ENCODE measurements at regions not wholly inside any gene's neighbourhood (a gene's known extent, or its start where the extent isn't known, plus 50 kb on each side); places are given as distances from the start of the nearest gene placed in this dataset.

DNA sequence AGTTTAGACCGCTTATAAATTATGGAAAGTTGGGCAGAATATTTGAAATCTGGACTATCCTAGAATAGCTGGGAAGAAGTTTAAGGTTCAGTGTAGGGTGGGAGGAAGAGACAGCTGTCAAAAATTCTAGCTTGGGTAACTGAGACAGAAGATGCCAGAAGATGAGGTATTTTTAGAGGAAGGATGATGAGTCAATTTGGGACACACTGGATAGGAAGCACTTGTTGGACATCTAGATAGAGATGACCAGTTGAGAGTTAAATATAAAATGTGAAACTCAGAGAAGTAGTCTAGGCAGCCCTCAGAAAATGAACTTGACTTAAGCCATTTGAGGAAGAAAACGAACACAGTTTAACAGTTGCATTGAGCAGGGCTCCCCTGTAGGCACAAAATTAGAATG, 137.9 kb upstream of the MAP9 start:
- DNase-seq (ENCODE audit: low spot score), result no peak

DNA sequence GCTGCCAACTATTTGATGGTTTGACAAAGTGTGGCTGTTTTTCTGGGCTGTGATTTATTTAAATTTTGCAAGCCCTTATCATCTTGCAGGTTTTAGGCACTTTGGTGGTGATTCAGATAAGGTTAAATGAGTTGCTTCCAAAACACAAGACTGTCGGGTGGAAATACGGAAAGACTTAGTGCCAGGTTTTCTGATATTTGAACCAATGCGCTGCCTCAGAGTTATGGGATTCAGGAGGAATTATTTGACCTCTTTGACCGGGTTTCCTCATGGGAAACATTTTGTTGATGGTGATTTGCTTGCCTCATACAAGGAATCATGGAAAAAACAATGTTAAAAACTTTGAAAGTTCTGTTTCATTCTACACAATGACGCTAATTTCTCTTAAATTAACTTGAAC, 136.1 kb upstream of the MAP9 start:
- DNase-seq (ENCODE audit: low spot score), result no peak

DNA sequence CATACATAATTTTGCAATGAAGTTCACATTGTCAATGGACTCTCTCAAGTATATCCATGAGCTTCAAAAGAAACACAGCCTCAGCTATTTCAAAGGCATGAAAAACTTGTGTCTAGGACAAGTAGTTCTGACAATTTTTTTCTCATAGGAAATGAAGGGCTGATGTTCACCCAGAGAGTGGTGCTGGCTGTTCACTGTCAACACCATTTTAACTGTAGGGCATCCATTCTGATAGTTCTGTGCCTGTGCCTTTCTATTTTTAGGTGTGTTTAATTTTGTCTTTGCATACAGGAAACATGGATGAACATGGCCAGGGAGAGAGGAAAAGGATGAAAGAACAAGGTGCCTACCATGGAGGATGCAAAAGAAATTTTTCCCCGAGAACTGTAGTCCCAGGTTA, 135.3 kb upstream of the MAP9 start:
- DNase-seq (ENCODE audit: low spot score), result no peak

DNA sequence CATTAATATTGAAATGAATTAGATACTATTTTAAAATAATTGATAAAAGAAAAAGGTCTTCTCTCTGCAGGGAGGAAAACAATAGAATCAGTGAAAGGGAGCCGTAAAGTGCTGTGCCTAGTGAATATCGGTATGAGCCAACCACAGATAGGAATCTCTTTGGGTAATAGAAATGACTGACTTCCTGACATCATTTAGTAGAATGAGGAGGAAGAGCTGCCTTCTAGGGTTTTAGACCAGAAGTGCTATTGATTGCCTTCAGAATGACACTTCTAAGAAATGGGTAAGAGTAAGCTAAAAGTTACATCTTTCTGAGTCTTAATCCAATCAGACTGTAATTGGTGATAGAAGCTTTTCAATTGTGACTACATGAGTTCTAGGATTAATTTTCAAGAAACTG, 134.0 kb upstream of the MAP9 start:
- DNase-seq (ENCODE audit: low spot score), result no peak

DNA sequence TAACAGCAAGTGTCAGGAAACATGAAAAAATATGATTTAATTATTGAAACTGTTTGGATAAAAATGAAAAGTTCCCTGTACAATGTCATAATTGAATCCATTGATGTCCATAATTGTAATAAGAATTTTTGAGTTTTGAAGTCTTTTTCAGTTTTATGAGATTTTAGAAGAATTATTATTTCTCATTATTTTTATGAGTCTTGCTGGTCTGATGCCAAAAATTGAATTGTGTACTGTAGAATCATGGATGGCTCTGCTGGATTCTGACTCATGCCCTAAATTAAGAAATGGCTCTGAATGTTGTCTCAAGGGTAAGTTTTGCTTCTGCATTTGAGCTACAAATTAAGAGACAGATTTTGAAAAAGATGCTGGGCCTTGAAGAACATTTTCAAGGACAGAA, 132.8 kb upstream of the MAP9 start:
- no peak for DNase-seq (ENCODE audit: low spot score)

DNA sequence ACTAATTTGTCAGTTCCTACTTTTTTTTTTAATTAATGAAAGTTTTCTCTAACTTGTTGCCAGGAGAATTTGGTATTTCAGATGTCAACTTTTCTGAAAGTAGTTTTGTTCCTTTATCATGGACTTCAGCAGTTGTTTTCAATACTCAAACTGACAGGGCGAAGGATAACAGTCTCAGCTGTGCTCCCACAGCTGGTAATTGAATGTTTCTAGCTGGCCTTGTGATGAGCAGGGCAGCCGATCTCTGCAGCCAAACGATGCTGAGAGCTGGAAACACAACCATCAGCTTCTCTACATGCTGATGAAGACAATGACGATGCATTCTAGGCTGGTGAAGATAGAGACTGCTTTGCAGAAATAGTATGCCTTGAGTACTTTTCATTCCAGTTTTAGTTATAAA, 130.0 kb upstream of the MAP9 start:
- DNase-seq (ENCODE audit: low spot score), result no peak

DNA sequence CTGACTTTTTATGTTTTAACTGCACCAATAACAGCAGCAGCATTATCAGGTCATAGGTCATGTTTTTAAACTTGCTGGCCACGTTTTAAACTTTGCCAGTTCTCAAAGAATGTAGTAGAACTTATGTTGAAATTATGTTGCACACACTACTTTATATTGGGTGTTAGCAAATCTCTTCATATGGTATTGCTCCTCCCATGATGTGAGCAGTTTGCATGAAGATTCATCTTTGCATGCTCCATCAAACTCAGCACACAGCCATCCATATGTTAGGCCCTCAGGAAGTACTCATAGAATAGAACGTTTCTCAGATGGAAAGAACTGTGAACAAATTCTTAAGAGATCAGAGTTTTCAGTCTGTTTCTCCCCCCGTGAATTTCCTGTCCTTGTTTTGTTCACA, 128.6 kb upstream of the MAP9 start:
- no peak for DNase-seq (ENCODE audit: low spot score)

DNA sequence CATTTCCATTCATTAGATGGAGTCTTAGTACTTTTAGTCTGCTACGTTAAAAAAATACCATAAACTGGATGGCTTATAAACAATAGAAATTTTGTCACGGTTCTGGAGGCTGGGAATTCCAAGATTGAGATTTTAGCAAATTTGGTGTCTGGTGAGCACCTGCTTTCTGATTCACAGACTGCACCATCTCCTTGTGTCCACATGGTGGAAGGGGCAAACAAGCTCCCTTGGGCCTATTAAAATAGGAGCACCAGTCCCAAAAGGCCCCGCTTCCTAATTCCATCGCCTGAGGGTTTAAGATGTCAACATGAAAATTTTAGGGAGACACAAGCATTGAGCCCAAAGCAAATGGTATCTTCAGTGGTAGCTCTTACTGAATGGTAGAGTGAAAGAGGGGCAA, 120.5 kb upstream of the MAP9 start:
- no peak for DNase-seq (ENCODE audit: low spot score)

DNA sequence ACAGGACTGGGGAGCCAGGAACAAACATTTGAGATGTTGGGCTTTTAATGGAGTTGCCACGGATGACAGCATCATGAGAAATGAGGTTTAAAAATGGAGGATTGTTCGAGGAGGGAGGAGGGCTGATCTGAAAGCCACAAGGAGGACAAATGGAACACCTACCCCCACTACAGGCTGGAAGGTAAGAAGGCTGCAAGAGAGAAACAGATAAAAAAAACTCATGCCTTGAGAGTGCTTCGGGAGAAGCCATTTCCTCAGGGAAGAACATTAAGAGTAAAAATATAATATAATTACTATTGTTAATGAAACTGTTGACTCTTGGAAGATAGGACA, 119.5 kb upstream of the MAP9 start:
- DNase-seq (ENCODE audit: low spot score), result no peak

DNA sequence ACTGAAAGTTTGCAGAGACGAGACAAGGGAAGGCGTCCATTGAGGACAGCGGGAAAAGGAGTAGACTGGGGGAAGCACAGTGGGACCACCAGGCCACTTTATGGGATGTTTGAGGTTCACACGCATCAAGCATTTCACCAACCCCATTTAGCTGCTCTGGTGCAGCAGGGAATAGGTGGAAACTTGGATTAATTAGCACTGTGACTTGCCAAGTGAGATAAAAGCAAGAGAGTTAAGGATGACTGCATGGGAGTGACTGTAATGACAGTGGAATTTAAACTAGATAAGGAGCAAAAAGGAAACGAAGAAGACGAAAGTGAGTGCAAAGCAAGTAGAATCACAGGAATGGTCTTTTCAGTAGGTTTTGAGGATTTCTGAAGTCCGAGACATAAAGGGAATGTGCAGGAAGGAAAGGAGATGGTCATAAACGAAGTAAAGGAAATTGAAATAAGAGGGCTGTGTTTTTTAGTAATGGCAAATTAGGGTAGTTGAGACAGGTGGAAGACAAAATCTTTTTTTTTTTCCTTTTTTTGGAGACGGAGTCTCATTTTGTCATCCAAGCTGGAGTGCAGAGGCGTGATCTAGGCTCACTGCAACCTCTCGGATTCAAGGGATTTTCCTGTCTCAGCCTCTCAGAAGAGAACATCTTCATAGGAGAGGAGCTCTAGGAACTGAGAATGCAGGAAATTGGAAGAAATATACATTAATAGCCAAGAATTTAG, 119.0 kb upstream of the MAP9 start:
- no peak for DNase-seq (ENCODE audit: low spot score)

DNA sequence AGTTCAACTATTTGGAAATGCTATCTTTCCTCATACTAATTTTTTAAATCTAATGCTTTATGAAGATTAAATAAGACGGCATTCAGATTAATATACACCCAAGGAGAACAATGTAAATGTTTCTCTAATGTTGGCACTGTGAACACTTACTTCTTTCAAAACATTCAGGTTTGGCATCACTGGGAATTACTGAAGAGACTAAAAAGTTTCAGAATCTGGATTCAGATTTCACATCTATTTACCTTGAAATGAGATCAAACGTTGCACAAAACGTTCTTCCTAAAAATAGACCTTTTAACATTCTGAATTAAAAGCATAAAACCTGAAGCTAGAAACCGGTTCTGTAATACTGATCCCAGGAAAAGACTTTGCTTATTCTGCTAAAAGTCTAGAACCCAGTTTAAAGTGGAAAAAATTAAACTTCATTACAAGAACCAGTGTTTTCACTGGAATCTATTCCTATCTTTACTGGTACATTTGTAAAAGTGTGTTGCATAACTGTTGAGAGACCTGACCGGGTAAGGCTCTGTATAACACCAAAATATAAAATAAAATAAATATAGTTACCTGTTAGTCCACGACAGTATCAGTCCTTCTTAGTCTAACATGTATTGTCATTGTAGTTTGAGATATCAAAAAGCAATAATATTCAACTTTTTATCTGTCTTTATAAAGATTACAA, 117.4 kb upstream of the MAP9 start:
- no peak for DNase-seq (ENCODE audit: low spot score)

DNA sequence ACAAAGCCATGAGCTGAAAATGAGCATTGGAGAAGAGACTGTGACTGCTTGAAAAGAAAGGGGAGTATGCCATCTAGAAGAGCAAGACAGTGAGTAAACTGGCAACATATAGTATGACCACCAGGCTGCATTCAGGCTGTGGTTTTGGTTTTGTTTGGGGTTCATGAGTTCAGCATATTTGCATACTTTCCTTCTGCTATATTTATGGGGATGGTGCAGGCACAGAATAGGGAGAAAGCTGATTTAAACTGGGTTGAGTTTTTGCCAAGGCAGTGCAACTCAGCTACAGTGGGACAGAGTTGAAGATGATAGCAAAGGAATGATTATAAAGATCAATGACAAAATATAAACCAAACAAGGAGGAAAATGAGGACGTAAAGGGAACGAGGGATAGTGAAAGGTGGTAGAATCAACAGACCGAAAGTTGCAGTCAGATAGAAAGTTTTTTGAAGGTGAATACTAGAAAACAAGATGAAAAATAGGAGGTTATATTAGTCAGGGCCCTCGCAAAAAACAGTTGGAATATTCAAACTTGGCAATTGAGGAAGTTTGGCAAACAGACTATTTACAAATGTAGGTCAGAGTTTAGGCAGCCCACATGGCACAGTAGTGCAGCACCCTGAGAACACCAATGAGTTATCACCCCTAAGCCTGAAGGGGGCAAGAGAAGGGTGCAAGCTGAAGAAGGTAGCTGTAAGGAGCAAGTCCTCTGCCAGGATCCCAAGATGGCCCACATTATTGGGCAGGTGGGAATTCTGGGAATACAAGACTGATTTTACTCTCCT, 114.8 kb upstream of the MAP9 start:
- DNase-seq (ENCODE audit: low spot score), result no peak

DNA sequence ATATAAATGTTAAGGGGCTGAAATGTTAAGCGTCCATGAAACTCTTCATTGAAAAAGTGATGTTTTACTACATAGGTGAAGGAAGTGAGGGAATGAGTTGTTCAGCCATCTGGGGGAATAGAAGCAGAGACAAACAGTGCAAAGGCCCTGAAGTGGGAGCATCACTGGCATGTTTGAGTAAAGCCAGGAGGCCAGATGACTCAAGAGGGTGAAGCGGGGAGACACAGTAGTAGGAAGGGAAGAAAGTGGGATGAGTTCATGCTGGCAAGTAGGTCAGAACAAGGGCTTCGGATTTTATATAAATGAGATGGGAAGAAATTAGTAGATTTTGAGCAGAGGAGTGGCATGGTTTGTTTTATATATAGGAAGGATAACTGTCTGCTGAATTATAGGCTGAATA, 112.5 kb upstream of the MAP9 start:
- no peak for DNase-seq (ENCODE audit: low spot score)

DNA sequence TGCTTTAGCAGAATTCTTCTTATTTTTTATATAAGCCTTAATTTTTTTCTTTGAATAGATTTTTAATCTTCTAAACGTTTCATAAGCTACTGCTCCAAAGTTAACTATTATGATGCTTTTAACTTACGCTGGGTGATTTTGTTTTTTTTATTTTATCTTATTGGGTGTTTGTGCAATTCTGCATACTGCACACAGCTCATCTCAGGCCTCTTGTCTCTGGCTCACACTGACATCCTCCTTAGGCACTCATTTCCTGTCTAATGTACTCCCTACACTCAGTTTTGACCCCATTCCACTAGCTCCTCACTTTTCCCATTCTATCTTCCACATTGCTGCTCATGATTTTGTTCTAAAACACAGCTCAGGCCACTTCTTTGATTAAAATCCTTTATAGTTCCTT, 111.9 kb upstream of the MAP9 start:
- DNase-seq (ENCODE audit: low spot score), result no peak

DNA sequence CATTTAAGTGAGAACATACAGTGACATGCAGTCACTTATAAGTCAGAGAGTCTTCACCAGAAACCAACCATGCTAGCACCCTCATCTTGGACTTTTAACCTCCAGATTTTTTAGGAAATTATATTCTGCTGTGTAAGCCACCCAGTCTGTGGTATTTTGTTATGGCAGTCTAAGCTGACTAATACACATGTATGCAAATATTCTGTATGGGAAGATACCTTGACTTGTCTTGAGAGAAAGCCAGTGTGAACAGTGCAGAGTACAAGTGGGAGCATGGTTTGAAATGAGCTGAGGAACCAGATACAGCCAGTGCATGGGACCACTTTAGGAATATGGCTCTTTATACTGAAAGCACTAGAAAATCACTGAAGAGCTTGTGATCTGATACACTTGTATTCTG, 110.4 kb upstream of the MAP9 start:
- no peak for DNase-seq (ENCODE audit: low spot score)

DNA sequence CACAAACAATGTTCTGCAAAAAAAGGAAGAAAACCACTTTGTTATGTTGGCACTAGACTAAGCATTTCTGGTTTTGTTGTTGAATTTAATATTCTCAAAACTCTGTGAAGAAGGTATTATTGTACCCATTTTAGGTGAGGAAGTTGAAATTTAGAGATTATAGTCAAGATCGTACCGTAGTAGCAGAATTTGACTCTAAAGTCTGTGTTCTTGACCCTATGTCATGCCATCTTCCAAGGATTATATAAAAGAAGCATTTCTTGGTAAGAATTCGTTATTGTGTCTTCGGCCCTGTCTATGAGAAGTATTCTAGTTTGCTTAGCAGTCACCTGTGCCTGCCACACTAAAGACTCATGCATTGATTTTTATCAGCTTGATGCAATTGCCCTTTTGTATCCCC, 104.4 kb upstream of the MAP9 start:
- DNase-seq (ENCODE audit: low spot score), result no peak

DNA sequence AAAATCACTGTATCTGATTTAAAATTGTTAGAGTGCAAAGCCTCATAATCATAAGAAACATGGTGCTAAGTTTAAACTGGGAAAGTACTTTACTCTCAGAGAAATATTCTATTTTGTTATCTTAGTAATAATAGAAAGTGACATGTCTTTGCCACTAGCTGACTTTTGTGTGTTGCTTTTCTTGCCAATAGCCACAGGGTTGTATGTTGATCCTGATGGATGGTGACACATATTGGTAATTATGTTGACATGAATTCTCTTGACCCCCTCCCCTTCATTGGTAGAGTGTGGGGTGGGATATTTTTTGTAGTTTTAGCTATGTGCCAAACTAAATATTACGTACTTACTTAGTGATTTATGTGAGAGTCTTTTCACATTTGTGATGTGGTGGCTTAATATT, 103.1 kb upstream of the MAP9 start:
- no peak for DNase-seq (ENCODE audit: low spot score)

DNA sequence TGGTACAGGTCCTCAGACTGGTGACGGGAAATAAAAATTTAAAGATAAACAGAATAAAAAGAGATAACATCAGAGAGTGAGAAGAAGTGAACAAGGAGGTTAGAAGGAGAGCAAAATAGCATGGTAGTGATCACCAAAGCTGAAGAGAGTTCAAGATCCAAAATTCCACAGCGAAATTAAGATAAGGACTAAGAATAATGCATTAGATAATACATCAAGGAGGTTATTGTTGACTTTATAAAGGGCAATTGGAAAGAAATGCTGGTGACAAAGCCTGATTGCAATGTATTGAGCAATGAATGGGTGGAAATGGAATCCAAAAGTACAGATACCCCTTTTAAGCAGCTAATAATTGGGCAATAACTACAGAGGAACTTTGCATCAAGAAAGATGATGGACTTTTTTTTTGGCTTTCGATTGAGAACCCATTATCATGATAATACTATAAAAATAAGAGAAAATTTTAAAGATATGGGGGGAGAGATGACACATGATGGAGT, 101.6 kb upstream of the MAP9 start:
- no peak for DNase-seq (ENCODE audit: low spot score)

DNA sequence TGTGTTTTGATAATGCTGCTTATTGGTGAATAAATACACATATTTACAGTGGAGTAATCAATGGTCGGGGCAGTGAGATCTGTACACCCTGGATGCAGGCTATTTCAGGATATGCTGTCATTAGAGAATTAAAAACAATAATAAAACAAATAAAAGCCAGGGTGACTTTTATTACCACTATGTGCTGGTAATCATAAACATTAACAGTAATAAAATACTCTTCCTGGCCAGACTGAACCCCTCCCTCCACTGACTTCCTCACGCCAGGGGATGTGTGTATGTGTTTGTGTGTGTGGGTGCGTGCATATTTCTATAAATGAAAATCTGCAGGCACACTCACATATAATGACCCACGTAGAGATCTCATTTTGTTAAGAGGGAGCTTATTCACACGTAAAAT, 98.0 kb upstream of the MAP9 start:
- no peak for DNase-seq (ENCODE audit: low spot score)

DNA sequence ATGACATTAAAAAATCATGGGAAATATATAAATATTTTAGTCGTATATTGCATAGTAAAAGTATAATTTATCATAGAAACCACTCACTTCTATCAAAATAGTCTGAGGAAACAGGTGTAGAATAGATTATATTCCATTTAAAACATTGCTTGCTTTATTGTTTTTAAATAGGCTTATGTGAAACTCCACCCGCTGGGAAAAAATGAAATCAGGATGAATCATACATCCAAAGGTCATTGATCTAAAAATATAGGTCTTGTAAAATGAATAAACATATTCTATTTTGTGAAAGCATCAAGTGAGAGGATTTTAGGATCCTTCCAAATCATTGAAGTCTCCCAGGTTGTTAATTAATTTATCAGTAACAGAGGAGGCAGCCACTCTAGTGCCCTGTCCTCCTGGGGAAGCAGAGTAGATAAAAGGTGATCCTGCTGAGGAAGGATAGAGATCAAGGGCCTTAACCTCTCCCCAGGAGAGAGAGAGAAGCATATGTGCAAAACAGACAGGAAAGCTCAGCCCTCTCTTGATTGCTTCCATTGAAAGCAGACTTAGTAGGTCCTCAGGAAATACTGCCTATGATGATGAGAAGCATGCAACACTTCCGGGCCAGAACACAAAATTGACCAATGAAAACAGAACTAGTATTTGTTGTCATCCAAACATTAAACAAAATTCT, 96.8 kb upstream of the MAP9 start:
- DNase-seq (ENCODE audit: low spot score), result no peak

DNA sequence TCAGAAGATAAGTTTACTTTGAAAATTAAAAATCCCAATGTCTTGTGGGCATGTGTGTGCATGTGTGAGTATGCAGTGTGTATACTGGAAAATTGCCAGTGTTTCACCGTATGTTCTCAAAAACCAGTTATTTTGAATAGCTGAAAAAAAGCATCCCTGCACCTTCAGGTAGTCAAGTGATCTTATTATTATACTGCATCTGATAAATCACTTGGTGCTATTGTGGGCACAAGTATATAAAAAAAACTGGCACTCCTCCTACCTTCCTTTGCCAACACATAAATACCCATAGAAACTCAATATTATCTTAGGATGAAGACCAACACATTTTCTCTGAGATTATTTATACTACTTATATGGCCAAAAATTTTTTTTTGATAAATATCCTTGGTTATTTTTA, 91.5 kb upstream of the MAP9 start:
- no peak for DNase-seq (ENCODE audit: low spot score)

DNA sequence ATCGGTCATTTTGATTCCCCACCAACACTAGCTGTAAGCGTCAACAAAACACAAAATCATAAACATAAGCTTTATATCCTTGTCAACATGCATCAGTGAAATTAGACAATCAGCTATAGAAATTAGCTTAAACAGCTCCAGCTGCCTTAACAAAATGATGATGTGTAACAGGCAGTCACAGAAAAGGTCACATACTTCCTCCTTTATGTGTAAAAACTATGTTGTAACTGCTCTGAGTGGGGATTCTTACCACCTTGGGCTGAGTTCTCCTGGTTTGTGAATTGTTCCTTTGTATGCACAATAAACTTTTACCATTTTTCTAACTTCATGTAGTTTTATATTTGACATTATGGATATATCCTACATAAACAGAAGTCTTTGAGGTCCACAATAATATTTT, 73.9 kb upstream of the MAP9 start:
- DNase-seq (ENCODE audit: low spot score), result no peak

DNA sequence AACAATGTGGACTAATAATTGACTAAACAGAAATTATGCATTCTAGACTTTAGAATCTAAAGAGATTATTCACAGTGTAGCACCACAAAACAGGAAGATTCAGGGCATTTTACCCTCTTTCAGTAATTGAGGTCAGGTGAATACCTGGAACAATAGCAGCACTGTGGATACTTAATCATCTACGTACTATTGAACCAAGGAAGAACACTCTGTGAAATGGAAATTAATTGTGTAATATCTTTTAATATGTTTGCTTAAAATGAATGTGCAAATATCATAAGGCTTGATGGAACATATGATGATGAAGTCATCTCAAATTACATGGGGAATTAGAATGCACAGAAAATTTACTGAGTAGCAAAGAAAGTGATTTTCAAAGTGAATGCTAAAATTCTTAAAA, 68.5 kb upstream of the MAP9 start:
- DNase-seq (ENCODE audit: low spot score), result no peak
